ENCODE measurements at regions not wholly inside any gene's neighbourhood (a gene's known extent, or its start where the extent isn't known, plus 50 kb on each side); places are given as distances from the start of the nearest gene placed in this dataset.

GRCh38 chr9:96135076-96135752 is 166.8 kb downstream of the HSD17B3 start:
- TF ChIP-seq EP300 (IDR thresholded peaks at IDR 0.05) = no peak
- TF ChIP-seq POLR2A (IDR thresholded peaks at IDR 0.05) = no peak
- no peak for TF ChIP-seq CTCF (IDR thresholded peaks at IDR 0.05)
- DNase-seq (ENCODE audit: low spot score in 2 of 2) = no peak
- no peaks in the 10 kb centered on the region for H3K36me3 ChIP-seq
- no peak overlapping the region for H3K27ac ChIP-seq
- H3K27me3 ChIP-seq = no peaks in the 10 kb centered on the region
- no peaks in the 10 kb centered on the region for H3K9me3 ChIP-seq
- H3K4me3 ChIP-seq = no peak overlapping the region
- H3K4me1 ChIP-seq = peaks cover 0 to 52% (median 28%) of the 10 kb centered on the region in 4 donors
- 70% methylated on average over 9 of the region's 9 CpGs for WGBS, 2 donors

- H3K36me3 ChIP-seq = no peaks in the 10 kb centered on the region
- H3K27ac ChIP-seq = no peak overlapping the region
- no peak overlapping the region for H3K4me3 ChIP-seq
- no peaks in the 10 kb centered on the region for H3K9me3 ChIP-seq
- TF ChIP-seq CTCF (IDR thresholded peaks at IDR 0.05) = no peak
- TF ChIP-seq EP300 (IDR thresholded peaks at IDR 0.05) = no peak
- TF ChIP-seq POLR2A (IDR thresholded peaks at IDR 0.05) = no peak
- no peak for DNase-seq (ENCODE audit: low spot score in 2 of 2)
- WGBS, 2 donors = 68 to 75% methylated on average over 6 of the region's 6 CpGs
- H3K27me3 ChIP-seq = no peaks in the 10 kb centered on the region
- peaks cover 0 to 34% (median 13%) of the 10 kb centered on the region in 4 donors for H3K4me1 ChIP-seq
These were observed 168.5 kb downstream of the HSD17B3 start for GRCh38 chr9:96133321-96134021.

GRCh38 chr9:96131825-96132224 is 170.2 kb downstream of the HSD17B3 start:
- DNase-seq (ENCODE audit: low spot score in 2 of 2) = no peak
- no peaks in the 10 kb centered on the region for H3K27me3 ChIP-seq
- H3K36me3 ChIP-seq = no peaks in the 10 kb centered on the region
- no peak for TF ChIP-seq EP300 (IDR thresholded peaks at IDR 0.05)
- no peak for TF ChIP-seq POLR2A (IDR thresholded peaks at IDR 0.05)
- no peak for TF ChIP-seq CTCF (IDR thresholded peaks at IDR 0.05)
- H3K4me1 ChIP-seq = peaks cover 0 to 18% (median 4%) of the 10 kb centered on the region in 4 donors
- WGBS, 2 donors = 78 to 80% methylated on average over 4 of the region's 4 CpGs
- no peak overlapping the region for H3K4me3 ChIP-seq
- H3K9me3 ChIP-seq = no peaks in the 10 kb centered on the region
- H3K27ac ChIP-seq = no peak overlapping the region

GRCh38 chr9:96130970-96131369 is 171.0 kb downstream of the HSD17B3 start:
- Histone ChIP-seq H3K27ac (no peak overlapping the region), H3K9me3 (no peaks in the 10 kb centered on the region), H3K36me3 (no peaks in the 10 kb centered on the region), H3K4me1 (peaks cover 0 to 9% (median 0%) of the 10 kb centered on the region in 4 donors), H3K27me3 (no peaks in the 10 kb centered on the region), H3K4me3 (no peak overlapping the region)
- 94 to 95% methylated on average over 3 of the region's 3 CpGs for WGBS, 2 donors
- DNase-seq (ENCODE audit: low spot score in 2 of 2) = no peak
- TF ChIP-seq POLR2A (IDR thresholded peaks at IDR 0.05) (no peak), EP300 (IDR thresholded peaks at IDR 0.05) (no peak), CTCF (IDR thresholded peaks at IDR 0.05) (no peak)

- no peak for DNase-seq (ENCODE audit: low spot score in 2 of 2)
- no peaks in the 10 kb centered on the region for H3K4me1 ChIP-seq
- WGBS, 2 donors = 47 to 49% methylated on average over 6 of the region's 6 CpGs
- H3K4me3 ChIP-seq = no peak overlapping the region
- H3K27ac ChIP-seq = no peak overlapping the region
- H3K27me3 ChIP-seq = no peaks in the 10 kb centered on the region
- no peaks in the 10 kb centered on the region for H3K36me3 ChIP-seq
- TF ChIP-seq POLR2A (IDR thresholded peaks at IDR 0.05) (no peak), EP300 (IDR thresholded peaks at IDR 0.05) (no peak), CTCF (IDR thresholded peaks at IDR 0.05) (no peak)
- H3K9me3 ChIP-seq = no peaks in the 10 kb centered on the region
These were observed 172.2 kb downstream of the HSD17B3 start for GRCh38 chr9:96129747-96130146.

Measured in tibial nerve (tissue), 4 donors.